Ishikawa (cell line): ENCODE measurements at regions not wholly inside any gene's neighbourhood (a gene's known extent, or its start where the extent isn't known, plus 50 kb on each side); places are given as distances from the start of the nearest gene placed in this dataset.

Source experiments
- CEBPB ChIP-seq: IDR thresholded peaks from 2 replicates; pipeline ENCODE4 v1.6.1; 2012
- CREB1 ChIP-seq: IDR thresholded peaks from 2 replicates; pipeline ENCODE4 v1.6.1; 2012; ENCODE audit warnings: low read depth
- EGR1 ChIP-seq: IDR thresholded peaks from 2 replicates; pipeline ENCODE4 v1.6.1; 2012
- FOXM1 ChIP-seq: IDR thresholded peaks from 2 replicates; pipeline ENCODE4 v1.6.1; 2012; ENCODE audit warnings: low read depth, borderline replicate concordance
- NFIC ChIP-seq: IDR thresholded peaks from 2 replicates; pipeline ENCODE4 v1.6.1; 2012
- RAD21 ChIP-seq: IDR thresholded peaks from 2 replicates; pipeline ENCODE4 v1.6.1; 2012; ENCODE audit warnings: low read depth
- REST ChIP-seq: IDR thresholded peaks from 2 replicates; pipeline ENCODE4 v1.6.1; 2012; ENCODE audit warnings: low read depth, mild to moderate bottlenecking
- TAF1 ChIP-seq: IDR thresholded peaks from 2 replicates; pipeline ENCODE4 v1.6.1; 2012; ENCODE audit warnings: low read depth, mild to moderate bottlenecking
- TCF12 ChIP-seq: IDR thresholded peaks from 2 replicates; pipeline ENCODE4 v1.6.1; 2012; ENCODE audit warnings: low read depth
- TEAD4 ChIP-seq: IDR thresholded peaks from 2 replicates; pipeline ENCODE4 v1.6.1; 2012
- YY1 ChIP-seq: IDR thresholded peaks from 2 replicates; pipeline ENCODE4 v1.6.1; 2012; ENCODE audit warnings: low read depth
- TF ChIP-seq, protein P1 (sequence below): IDR thresholded peaks from 2 replicates; pipeline ENCODE4 v1.6.1; 2012

- TF ChIP-seq TAF1 = no peak
- no peak for TF ChIP-seq RAD21
- TF ChIP-seq YY1 = no peak
- TF ChIP-seq CEBPB = no peak
- TF ChIP-seq EGR1 = no peak
- no peak for TF ChIP-seq REST
- TF ChIP-seq, protein P1, sequence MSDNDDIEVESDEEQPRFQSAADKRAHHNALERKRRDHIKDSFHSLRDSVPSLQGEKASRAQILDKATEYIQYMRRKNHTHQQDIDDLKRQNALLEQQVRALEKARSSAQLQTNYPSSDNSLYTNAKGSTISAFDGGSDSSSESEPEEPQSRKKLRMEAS = no peak
- no peak for TF ChIP-seq NFIC
- TF ChIP-seq CREB1 = no peak
- TF ChIP-seq FOXM1 = no peak
- no peak for TF ChIP-seq TCF12
- no peak for TF ChIP-seq TEAD4
Observed at GRCh38 chr14:89042021-89042420, 217.6 kb downstream of the TTC8 start.
